SK-N-MC (cell line): ENCODE measurements at regions not wholly inside any gene's neighbourhood (a gene's known extent, or its start where the extent isn't known, plus 50 kb on each side); places are given as distances from the start of the nearest gene placed in this dataset.

ENCODE experiments used
- EZH2 ChIP-seq: fragments of 200-600 bp; sonication (generic); IDR thresholded peaks from one replicate; pipeline ENCODE4 v1.6.1; 2017; ENCODE audit warnings: antibody characterized with exemption
- FOXP2 ChIP-seq: optimal IDR thresholded peaks from 2 replicates; pipeline ENCODE3; 2011; ENCODE audit warnings: mild to moderate bottlenecking, moderate library complexity; ENCODE audit not compliant: insufficient read depth; ENCODE audit errors: extremely low read length, control extremely low read depth
- POLR2AphosphoS5 ChIP-seq: IDR thresholded peaks from 2 replicates; pipeline ENCODE4 v1.6.1; 2012; ENCODE audit warnings: mild to moderate bottlenecking, low read depth, low read length, borderline replicate concordance

- TF ChIP-seq POLR2AphosphoS5 (no peak), EZH2 (no peak), FOXP2 (no peak)
Measured at GRCh38 chr1:217062586-217062985, 339.4 kb upstream of the ESRRG start.
